Spleen (tissue), 11 donors: ENCODE measurements at regions not wholly inside any gene's neighbourhood (a gene's known extent, or its start where the extent isn't known, plus 50 kb on each side); places are given as distances from the start of the nearest gene placed in this dataset.

Experiments used
- DNase-seq: peaks from one replicate; pipeline ENCODE4 v3.0.0-alpha.2; 2020
- H3K27ac ChIP-seq, 8 donors: fragments of 200-600 bp; sonication (generic) in 7 of 8; 1 replicate in 4 of 8; 2 replicates in 4 of 8; pipeline versions ENCODE4 v1.5.0 to v1.8.0; 2016 to 2021; ENCODE audit warnings: inconsistent platforms in 4 of 8, mild to moderate bottlenecking in 4 of 8, moderate library complexity in 1 of 8
- H3K27me3 ChIP-seq, 7 donors: fragments of 200-600 bp; sonication (generic) in 6 of 7; replicated peaks in 1 of 7; 1 replicate in 4 of 7; 2 replicates in 3 of 7; pipeline versions ENCODE4 v1.5.0 to v1.8.0; 2016 to 2021; ENCODE audit warnings: inconsistent platforms in 3 of 7, mild to moderate bottlenecking in 1 of 7
- H3K36me3 ChIP-seq, 6 donors: fragments of 200-600 bp; sonication (generic) in 5 of 6; 1 replicate in 4 of 6; 2 replicates in 2 of 6; pipeline versions ENCODE4 v1.5.0 to v1.8.0; 2016 to 2021; ENCODE audit warnings: inconsistent platforms in 2 of 6
- H3K4me1 ChIP-seq, 6 donors: fragments of 200-600 bp; sonication (generic) in 5 of 6; 1 replicate in 3 of 6; 2 replicates in 3 of 6; pipeline versions ENCODE4 v1.5.0 to v1.8.0; 2016 to 2021; ENCODE audit warnings: inconsistent platforms in 3 of 6
- H3K4me3 ChIP-seq, 8 donors: fragments of 200-600 bp; sonication (generic) in 7 of 8; 1 replicate in 4 of 8; 2 replicates in 4 of 8; pipeline versions ENCODE4 v1.5.0 to v1.8.0; 2016 to 2021; ENCODE audit warnings: inconsistent platforms in 4 of 8, mild to moderate bottlenecking in 4 of 8, moderate library complexity in 2 of 8
- H3K9me3 ChIP-seq, 8 donors: fragments of 200-600 bp; sonication (generic) in 7 of 8; 1 replicate in 4 of 8; 2 replicates in 4 of 8; pipeline versions ENCODE4 v1.5.0 to v1.8.0; 2016 to 2021; ENCODE audit warnings: inconsistent platforms in 4 of 8
- POLR2A ChIP-seq, 3 donors: fragments of 450-650 bp; IDR thresholded peaks; one replicate each; pipeline ENCODE4 v1.5.1; 2017; ENCODE audit warnings: antibody characterized with exemption in 3 of 3, mild to moderate bottlenecking in 1 of 3
- POLR2AphosphoS5 ChIP-seq, 3 donors: sonication (generic); formaldehyde crosslinking; IDR thresholded peaks; one replicate each; pipeline ENCODE4 v1.5.1; 2017; ENCODE audit warnings: antibody characterized with exemption in 3 of 3
- WGBS, 5 donors: extraction: QIAGEN DNeasy Blood & Tissue Kit in 3 of 5; methylation state at CpG; one replicate each; pipeline versions ENCODE4 v1.1.5 to v1.1.7; 2013 to 2018; 5-methylcytosine and 5-hydroxymethylcytosine counted together
- intact Hi-C: fragments of 100-400 bp; cut with DNase I; formaldehyde crosslinking; loops from one replicate; pipeline ENCODE4 v1.15.0; 2023; ENCODE audit warnings: low total_unique reads
- TF ChIP-seq, protein P1 (sequence below), 11 experiments: fragments of 200-600 bp in 7 of 11; fragments of 450-650 bp in 4 of 11; sonication (generic) in 4 of 11; IDR thresholded peaks in 8 of 11; conservative IDR thresholded peaks in 3 of 11; 1 replicate in 7 of 11; 2 replicates in 4 of 11; pipeline versions ENCODE4 v1.4.0 to v1.8.0; 2016 to 2021; ENCODE audit warnings: antibody characterized with exemption in 11 of 11, inconsistent platforms in 4 of 11, mild to moderate bottlenecking in 1 of 11
- donor health status: healthy with polysubstance abuse.
- donor health status: DM: no; HTN: no; CAD: no; lungs with moderate emphysema.
- donor health status: DM: no; HTN: no; CAD: no.
- donor health status: Bipolar disorder and iron deficiency.
- donor health status: healthy.
- donor health status: DM: no; HTN: no; CAD: no.
- donor health status: DM: yes; HTN: yes; CAD: no.

DNA sequence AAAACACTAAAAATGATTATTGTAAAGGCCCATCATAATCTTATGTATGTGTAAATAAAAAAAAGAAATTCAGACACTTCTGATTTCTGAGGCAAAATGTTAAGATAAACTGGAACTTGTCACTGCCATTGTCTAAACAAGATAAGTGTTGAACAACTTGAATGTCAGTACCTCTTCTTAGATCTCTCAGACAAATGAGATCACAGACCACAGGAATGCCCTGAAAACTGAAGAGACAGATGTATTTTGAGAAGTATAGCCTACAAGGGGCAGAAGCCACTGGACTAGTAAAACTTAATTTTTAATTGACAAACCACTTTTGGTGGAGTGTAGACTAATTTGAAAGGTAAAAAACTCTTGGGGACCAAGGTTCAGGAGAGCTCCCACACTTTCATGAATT, 375.5 kb upstream of the SLITRK5 start:
- DNase-seq, result no peak
- TF ChIP-seq POLR2A (IDR thresholded peaks at IDR 0.05) (no peak), POLR2AphosphoS5 (IDR thresholded peaks at IDR 0.05) (no peak)
- TF ChIP-seq, protein P1, sequence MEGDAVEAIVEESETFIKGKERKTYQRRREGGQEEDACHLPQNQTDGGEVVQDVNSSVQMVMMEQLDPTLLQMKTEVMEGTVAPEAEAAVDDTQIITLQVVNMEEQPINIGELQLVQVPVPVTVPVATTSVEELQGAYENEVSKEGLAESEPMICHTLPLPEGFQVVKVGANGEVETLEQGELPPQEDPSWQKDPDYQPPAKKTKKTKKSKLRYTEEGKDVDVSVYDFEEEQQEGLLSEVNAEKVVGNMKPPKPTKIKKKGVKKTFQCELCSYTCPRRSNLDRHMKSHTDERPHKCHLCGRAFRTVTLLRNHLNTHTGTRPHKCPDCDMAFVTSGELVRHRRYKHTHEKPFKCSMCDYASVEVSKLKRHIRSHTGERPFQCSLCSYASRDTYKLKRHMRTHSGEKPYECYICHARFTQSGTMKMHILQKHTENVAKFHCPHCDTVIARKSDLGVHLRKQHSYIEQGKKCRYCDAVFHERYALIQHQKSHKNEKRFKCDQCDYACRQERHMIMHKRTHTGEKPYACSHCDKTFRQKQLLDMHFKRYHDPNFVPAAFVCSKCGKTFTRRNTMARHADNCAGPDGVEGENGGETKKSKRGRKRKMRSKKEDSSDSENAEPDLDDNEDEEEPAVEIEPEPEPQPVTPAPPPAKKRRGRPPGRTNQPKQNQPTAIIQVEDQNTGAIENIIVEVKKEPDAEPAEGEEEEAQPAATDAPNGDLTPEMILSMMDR (IDR thresholded peaks at IDR 0.05 in 8 of 11, conservative IDR thresholded peaks at IDR 0.05 in 3 of 11), result no peak
- intact Hi-C loops, result no loop called here
- Histone ChIP-seq H3K36me3 (no peaks in the 10 kb centered on the region), H3K27me3 (no peaks in the 10 kb centered on the region), H3K27ac (no peak overlapping the region), H3K9me3 (peaks cover 0 to 6% (median 0%) of the 10 kb centered on the region in 8 donors), H3K4me3 (no peak overlapping the region), H3K4me1 (no peaks in the 10 kb centered on the region)

DNA sequence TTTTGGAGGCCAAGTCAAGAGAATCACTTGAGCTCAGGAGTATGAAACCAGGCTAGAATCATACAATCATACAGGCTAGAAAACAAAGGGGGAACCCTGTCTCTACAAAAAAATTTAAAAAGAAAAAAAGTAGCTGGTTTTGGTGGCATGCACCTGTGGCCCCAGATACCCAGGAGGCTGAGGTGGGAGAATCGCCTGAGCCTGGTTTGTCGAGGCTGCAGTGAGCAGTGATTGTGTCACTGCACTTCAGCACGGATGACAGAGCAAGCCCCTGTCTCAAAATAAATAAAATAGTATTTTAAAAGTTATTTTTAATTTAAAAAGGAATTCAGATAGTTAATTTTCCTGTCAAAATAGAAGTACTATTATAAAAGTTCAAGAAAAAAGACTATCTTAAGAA, 369.1 kb upstream of the SLITRK5 start:
- no peak for TF ChIP-seq POLR2A (IDR thresholded peaks at IDR 0.05)
- no peak for TF ChIP-seq POLR2AphosphoS5 (IDR thresholded peaks at IDR 0.05)
- TF ChIP-seq, protein P1 (IDR thresholded peaks at IDR 0.05 in 8 of 11, conservative IDR thresholded peaks at IDR 0.05 in 3 of 11), result no peak
- H3K27me3 ChIP-seq, result no peaks in the 10 kb centered on the region
- 68 to 83% (median 79%) methylated on average over 3 of the region's 3 CpGs for WGBS, 5 donors
- DNase-seq, result no peak
- peaks cover 0 to 11% (median 5%) of the 10 kb centered on the region in 8 donors for H3K9me3 ChIP-seq
- no peaks in the 10 kb centered on the region for H3K36me3 ChIP-seq
- H3K27ac ChIP-seq, result no peak overlapping the region
- intact Hi-C loops, result no loop called here
- no peak overlapping the region for H3K4me3 ChIP-seq
- no peaks in the 10 kb centered on the region for H3K4me1 ChIP-seq

DNA sequence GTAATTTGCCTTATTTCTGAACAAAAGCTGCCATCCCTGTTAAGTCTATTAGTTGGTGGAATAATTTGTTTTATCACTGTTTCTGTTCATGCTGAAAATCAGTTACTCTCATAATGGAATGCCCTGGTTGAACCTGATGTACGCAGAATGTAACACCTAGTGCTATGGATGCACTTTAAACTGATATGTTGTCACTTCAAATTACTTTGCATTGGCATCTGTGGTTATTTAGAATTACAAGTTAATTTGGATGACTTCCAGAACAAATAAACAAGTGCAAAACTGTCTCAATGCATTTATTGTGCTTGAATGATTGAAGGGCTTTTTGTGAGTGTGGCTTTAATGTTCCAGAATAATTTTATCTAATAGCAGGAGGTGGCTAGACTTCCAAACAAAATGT, 368.2 kb upstream of the SLITRK5 start:
- Histone ChIP-seq H3K27ac (no peak overlapping the region), H3K4me3 (no peak overlapping the region), H3K36me3 (no peaks in the 10 kb centered on the region), H3K27me3 (no peaks in the 10 kb centered on the region), H3K4me1 (no peaks in the 10 kb centered on the region), H3K9me3 (peaks cover 0 to 11% (median 3%) of the 10 kb centered on the region in 8 donors)
- 71 to 79% (median 76%) methylated on average over 1 of the region's 1 CpG for WGBS, 5 donors
- intact Hi-C loops, result no loop called here
- DNase-seq, result no peak
- no peak for TF ChIP-seq POLR2A (IDR thresholded peaks at IDR 0.05)
- TF ChIP-seq POLR2AphosphoS5 (IDR thresholded peaks at IDR 0.05), result no peak
- TF ChIP-seq, protein P1 (IDR thresholded peaks at IDR 0.05 in 8 of 11, conservative IDR thresholded peaks at IDR 0.05 in 3 of 11), result no peak

DNA sequence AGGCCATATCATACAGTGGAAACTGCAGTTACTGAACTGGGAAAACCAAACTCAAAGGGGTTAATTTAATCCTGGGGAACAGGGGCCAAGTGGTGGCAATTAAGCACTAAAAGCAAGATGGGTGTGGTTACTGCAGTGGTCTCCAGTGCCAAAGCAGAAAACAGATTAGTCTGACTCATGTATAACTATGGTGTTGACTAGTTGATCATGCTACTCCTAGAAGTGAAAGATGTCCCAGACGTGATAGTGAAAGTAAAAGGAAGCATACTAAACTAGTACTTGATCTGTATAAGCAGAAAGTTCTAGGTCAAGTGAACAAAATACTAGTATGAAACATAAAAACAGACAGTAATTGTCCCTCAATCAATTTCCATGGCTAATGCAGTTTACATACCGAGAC, 360.0 kb upstream of the SLITRK5 start:
- Histone ChIP-seq H3K36me3 (no peaks in the 10 kb centered on the region), H3K27me3 (no peaks in the 10 kb centered on the region), H3K4me3 (no peak overlapping the region), H3K9me3 (peaks cover 0 to 9% (median under 1%) of the 10 kb centered on the region in 8 donors), H3K4me1 (no peaks in the 10 kb centered on the region), H3K27ac (no peak overlapping the region)
- no peak for TF ChIP-seq POLR2AphosphoS5 (IDR thresholded peaks at IDR 0.05)
- no peak for TF ChIP-seq POLR2A (IDR thresholded peaks at IDR 0.05)
- TF ChIP-seq, protein P1 (IDR thresholded peaks at IDR 0.05 in 8 of 11, conservative IDR thresholded peaks at IDR 0.05 in 3 of 11), result no peak
- intact Hi-C loops, result no loop called here
- WGBS, 5 donors, result 72 to 91% (median 74%) methylated on average over 2 of the region's 2 CpGs
- DNase-seq, result no peak
